HEK293 (cell line): ENCODE measurements at regions not wholly inside any gene's neighbourhood (a gene's known extent, or its start where the extent isn't known, plus 50 kb on each side); places are given as distances from the start of the nearest gene placed in this dataset.

ENCODE experiments used
- CTCF ChIA-PET: fragments of 350-600 bp; formaldehyde crosslinking; extraction: SDS; loops from one replicate; lab custom pipeline; 2021; ENCODE audit warnings: antibody characterized with exemption; lab: Yijun Ruan, JAX
- POLR2A ChIA-PET: fragments of 300-600 bp; formaldehyde crosslinking; extraction: SDS; loops from one replicate; lab custom pipeline; 2020; ENCODE audit warnings: antibody characterized with exemption, inconsistent platforms; lab: Yijun Ruan, JAX
- H3K27ac ChIP-seq: fragments of 200-500 bp; sonication (Bioruptor generic); 2 replicates; pipeline ENCODE4 v1.5.1; 2014; ENCODE audit warnings: low read depth, low read length, control low read depth, inconsistent platforms; ENCODE audit errors: extremely low read depth
- H3K36me3 ChIP-seq, 2 experiments: fragments of 200-500 bp in 1 of 2; sonication (Bioruptor generic) in 1 of 2; 1 replicate in 1 of 2; 2 replicates in 1 of 2; pipeline ENCODE4 v1.5.1; 2014 to 2017; ENCODE audit warnings: inconsistent platforms in 2 of 2, low read length in 2 of 2; ENCODE audit not compliant: control insufficient read depth in 2 of 2, insufficient read depth in 1 of 2
- H3K4me1 ChIP-seq: fragments of 200-500 bp; sonication (Bioruptor generic); 2 replicates; pipeline ENCODE4 v1.5.1; 2014; ENCODE audit warnings: mild to moderate bottlenecking, low read length, inconsistent platforms; ENCODE audit not compliant: control insufficient read depth, insufficient read depth
- H3K4me3 ChIP-seq: 2 replicates; pipeline ENCODE4 v1.5.1; 2011; ENCODE audit warnings: low read depth, mild to moderate bottlenecking, control low read depth, low read length, moderate library complexity
- H3K9me3 ChIP-seq: fragments of 200-500 bp; sonication (Bioruptor generic); 2 replicates; pipeline ENCODE4 v1.5.1; 2014; ENCODE audit warnings: low read depth, low read length, inconsistent platforms; ENCODE audit not compliant: control insufficient read depth, insufficient read depth
- BCL11A ChIP-seq: fragments of 450-650 bp; formaldehyde crosslinking; IDR thresholded peaks from 2 replicates; pipeline ENCODE4 v1.5.1; 2016; ENCODE audit warnings: low read depth, missing biosample characterization, missing genetic modification characterization
- EGR2 ChIP-seq: fragments of 450-650 bp; formaldehyde crosslinking; IDR thresholded peaks from 2 replicates; pipeline ENCODE4 v1.5.1; 2016; ENCODE audit warnings: low read depth, missing biosample characterization, missing genetic modification characterization
- YY1 ChIP-seq: fragments of 450-650 bp; formaldehyde crosslinking; IDR thresholded peaks from 2 replicates; pipeline ENCODE4 v1.5.1; 2018; ENCODE audit warnings: missing biosample characterization, missing genetic modification characterization
- ZBTB10 ChIP-seq: fragments of 450-650 bp; formaldehyde crosslinking; IDR thresholded peaks from 2 replicates; pipeline ENCODE4 v1.5.1; 2016; ENCODE audit warnings: missing biosample characterization, missing genetic modification characterization
- ZNF133 ChIP-seq: fragments of 450-650 bp; formaldehyde crosslinking; IDR thresholded peaks from 2 replicates; pipeline ENCODE4 v1.5.1; 2016; ENCODE audit warnings: missing biosample characterization, missing genetic modification characterization
- ZNF18 ChIP-seq: fragments of 450-650 bp; formaldehyde crosslinking; IDR thresholded peaks from 2 replicates; pipeline ENCODE4 v1.5.1; 2016; ENCODE audit warnings: missing biosample characterization, missing genetic modification characterization
- ZNF426 ChIP-seq: fragments of 450-650 bp; formaldehyde crosslinking; IDR thresholded peaks from 2 replicates; pipeline ENCODE4 v1.5.1; 2017; ENCODE audit warnings: missing biosample characterization, missing genetic modification characterization, mild to moderate bottlenecking, inconsistent platforms, moderate library complexity
- ZNF621 ChIP-seq: fragments of 450-650 bp; formaldehyde crosslinking; IDR thresholded peaks from 2 replicates; pipeline ENCODE4 v1.5.1; 2017; ENCODE audit warnings: missing biosample characterization, missing genetic modification characterization
- ZSCAN16 ChIP-seq: fragments of 450-650 bp; formaldehyde crosslinking; IDR thresholded peaks from 2 replicates; pipeline ENCODE4 v1.5.1; 2016; ENCODE audit warnings: missing biosample characterization, missing genetic modification characterization
- ZSCAN30 ChIP-seq: fragments of 450-650 bp; IDR thresholded peaks from 2 replicates; pipeline ENCODE4 v1.5.1; 2018; ENCODE audit warnings: missing biosample characterization, mild to moderate bottlenecking, missing genetic modification characterization, moderate library complexity
- TF ChIP-seq, protein P1 (sequence below): fragments of 450-650 bp; formaldehyde crosslinking; IDR thresholded peaks from 2 replicates; pipeline ENCODE4 v1.5.1; 2016; ENCODE audit warnings: missing biosample characterization, missing genetic modification characterization
- TF ChIP-seq, protein P2 (sequence below): fragments of 450-650 bp; formaldehyde crosslinking; IDR thresholded peaks from 2 replicates; pipeline ENCODE4 v1.5.1; 2016; ENCODE audit warnings: missing biosample characterization, missing genetic modification characterization, low read depth
- TF ChIP-seq, protein P3 (sequence below): fragments of 450-650 bp; formaldehyde crosslinking; IDR thresholded peaks from 2 replicates; pipeline ENCODE4 v1.5.1; 2016; ENCODE audit warnings: missing biosample characterization, missing genetic modification characterization, borderline replicate concordance
- TF ChIP-seq, protein P4 (sequence below): fragments of 450-650 bp; formaldehyde crosslinking; IDR thresholded peaks from 2 replicates; pipeline ENCODE4 v1.5.1; 2017; ENCODE audit warnings: missing biosample characterization, missing genetic modification characterization

- Histone ChIP-seq H3K27ac (no peak overlapping the region), H3K4me3 (no peak overlapping the region), H3K4me1 (no peaks in the 10 kb centered on the region), H3K9me3 (no peaks in the 10 kb centered on the region)
- CTCF ChIA-PET = no interaction called here
- TF ChIP-seq ZNF426 (tag by site-specific recombination) = no peak
- TF ChIP-seq ZSCAN16 (tag by site-specific recombination) = no peak
- TF ChIP-seq, protein P1, sequence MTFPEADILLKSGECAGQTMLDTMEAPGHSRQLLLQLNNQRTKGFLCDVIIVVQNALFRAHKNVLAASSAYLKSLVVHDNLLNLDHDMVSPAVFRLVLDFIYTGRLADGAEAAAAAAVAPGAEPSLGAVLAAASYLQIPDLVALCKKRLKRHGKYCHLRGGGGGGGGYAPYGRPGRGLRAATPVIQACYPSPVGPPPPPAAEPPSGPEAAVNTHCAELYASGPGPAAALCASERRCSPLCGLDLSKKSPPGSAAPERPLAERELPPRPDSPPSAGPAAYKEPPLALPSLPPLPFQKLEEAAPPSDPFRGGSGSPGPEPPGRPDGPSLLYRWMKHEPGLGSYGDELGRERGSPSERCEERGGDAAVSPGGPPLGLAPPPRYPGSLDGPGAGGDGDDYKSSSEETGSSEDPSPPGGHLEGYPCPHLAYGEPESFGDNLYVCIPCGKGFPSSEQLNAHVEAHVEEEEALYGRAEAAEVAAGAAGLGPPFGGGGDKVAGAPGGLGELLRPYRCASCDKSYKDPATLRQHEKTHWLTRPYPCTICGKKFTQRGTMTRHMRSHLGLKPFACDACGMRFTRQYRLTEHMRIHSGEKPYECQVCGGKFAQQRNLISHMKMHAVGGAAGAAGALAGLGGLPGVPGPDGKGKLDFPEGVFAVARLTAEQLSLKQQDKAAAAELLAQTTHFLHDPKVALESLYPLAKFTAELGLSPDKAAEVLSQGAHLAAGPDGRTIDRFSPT (tag by site-specific recombination) = no peak
- no peak for TF ChIP-seq ZNF621 (tag by site-specific recombination)
- no peak for TF ChIP-seq EGR2 (tag by site-specific recombination)
- TF ChIP-seq BCL11A (tag by site-specific recombination) = no peak
- no peak for TF ChIP-seq YY1 (tag by site-specific recombination)
- no peak for TF ChIP-seq ZSCAN30 (tag by site-specific recombination)
- no peak for TF ChIP-seq ZBTB10 (tag by site-specific recombination)
- TF ChIP-seq ZNF18 (tag by site-specific recombination) = no peak
- TF ChIP-seq, protein P2, sequence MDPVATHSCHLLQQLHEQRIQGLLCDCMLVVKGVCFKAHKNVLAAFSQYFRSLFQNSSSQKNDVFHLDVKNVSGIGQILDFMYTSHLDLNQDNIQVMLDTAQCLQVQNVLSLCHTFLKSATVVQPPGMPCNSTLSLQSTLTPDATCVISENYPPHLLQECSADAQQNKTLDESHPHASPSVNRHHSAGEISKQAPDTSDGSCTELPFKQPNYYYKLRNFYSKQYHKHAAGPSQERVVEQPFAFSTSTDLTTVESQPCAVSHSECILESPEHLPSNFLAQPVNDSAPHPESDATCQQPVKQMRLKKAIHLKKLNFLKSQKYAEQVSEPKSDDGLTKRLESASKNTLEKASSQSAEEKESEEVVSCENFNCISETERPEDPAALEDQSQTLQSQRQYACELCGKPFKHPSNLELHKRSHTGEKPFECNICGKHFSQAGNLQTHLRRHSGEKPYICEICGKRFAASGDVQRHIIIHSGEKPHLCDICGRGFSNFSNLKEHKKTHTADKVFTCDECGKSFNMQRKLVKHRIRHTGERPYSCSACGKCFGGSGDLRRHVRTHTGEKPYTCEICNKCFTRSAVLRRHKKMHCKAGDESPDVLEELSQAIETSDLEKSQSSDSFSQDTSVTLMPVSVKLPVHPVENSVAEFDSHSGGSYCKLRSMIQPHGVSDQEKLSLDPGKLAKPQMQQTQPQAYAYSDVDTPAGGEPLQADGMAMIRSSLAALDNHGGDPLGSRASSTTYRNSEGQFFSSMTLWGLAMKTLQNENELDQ (tag by site-specific recombination) = no peak
- no peak for TF ChIP-seq ZNF133 (tag by site-specific recombination)
- TF ChIP-seq, protein P3, sequence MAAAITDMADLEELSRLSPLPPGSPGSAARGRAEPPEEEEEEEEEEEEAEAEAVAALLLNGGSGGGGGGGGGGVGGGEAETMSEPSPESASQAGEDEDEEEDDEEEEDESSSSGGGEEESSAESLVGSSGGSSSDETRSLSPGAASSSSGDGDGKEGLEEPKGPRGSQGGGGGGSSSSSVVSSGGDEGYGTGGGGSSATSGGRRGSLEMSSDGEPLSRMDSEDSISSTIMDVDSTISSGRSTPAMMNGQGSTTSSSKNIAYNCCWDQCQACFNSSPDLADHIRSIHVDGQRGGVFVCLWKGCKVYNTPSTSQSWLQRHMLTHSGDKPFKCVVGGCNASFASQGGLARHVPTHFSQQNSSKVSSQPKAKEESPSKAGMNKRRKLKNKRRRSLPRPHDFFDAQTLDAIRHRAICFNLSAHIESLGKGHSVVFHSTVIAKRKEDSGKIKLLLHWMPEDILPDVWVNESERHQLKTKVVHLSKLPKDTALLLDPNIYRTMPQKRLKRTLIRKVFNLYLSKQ (tag by site-specific recombination) = no peak
- TF ChIP-seq, protein P4, sequence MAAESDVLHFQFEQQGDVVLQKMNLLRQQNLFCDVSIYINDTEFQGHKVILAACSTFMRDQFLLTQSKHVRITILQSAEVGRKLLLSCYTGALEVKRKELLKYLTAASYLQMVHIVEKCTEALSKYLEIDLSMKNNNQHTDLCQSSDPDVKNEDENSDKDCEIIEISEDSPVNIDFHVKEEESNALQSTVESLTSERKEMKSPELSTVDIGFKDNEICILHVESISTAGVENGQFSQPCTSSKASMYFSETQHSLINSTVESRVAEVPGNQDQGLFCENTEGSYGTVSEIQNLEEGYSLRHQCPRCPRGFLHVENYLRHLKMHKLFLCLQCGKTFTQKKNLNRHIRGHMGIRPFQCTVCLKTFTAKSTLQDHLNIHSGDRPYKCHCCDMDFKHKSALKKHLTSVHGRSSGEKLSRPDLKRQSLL (tag by site-specific recombination) = no peak
- TF ChIP-seq, all 188 proteins: peak for 0
- no peaks in the 10 kb centered on the region for H3K36me3 ChIP-seq
- POLR2A ChIA-PET = no interaction called here
These were observed 401.6 kb upstream of the SMIM21 start for GRCh38 chr18:75829091-75829490.
